ENCODE measurements at regions not wholly inside any gene's neighbourhood (a gene's known extent, or its start where the extent isn't known, plus 50 kb on each side); places are given as distances from the start of the nearest gene placed in this dataset.

DNA sequence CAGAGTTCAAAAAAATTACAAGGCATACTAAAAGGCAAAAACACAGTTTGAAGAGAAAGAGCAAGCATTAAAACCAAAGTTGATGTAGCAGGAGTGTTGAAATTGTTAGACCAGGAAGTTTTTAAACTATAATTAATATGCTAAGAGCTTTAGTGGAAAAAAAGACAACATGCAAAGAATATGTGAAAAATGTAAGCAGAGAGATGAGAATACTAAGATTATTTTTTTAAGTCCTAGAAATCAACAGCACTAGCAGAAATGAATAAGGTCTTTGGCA, 192.6 kb downstream of the ERMARD start:
- no peak for DNase-seq (ENCODE audit: low read depth)
- H3K4me3 ChIP-seq (replicated peaks; ENCODE audit: low read depth, low read length), result no peak overlapping the region
- no peak for TF ChIP-seq CTCF (IDR thresholded peaks at IDR 0.05; ENCODE audit: low read length, missing control alignments)

- no peak for TF ChIP-seq CTCF (IDR thresholded peaks at IDR 0.05; ENCODE audit: low read length, missing control alignments)
Measured at GRCh38 chr6:169943241-169944060, 192.0 kb downstream of the ERMARD start.

DNA sequence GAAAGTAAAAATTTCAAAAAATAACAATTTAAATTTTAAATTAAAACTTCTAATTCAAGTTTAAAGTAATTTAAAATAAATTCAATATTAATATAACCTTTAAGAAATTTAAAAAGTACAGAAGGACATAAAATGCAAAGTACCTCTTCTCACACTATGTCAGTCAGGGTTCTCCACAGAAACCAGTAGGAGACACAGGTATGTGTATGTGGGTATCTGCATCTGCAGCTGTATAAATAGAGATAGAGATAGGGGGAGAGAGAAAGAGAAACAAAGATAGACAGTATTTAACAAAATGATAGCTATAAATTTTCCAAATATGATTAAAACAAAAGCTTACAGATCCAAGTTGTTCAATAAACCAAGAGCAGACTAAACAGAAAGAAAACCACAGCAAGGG, 190.8 kb downstream of the ERMARD start:
- TF ChIP-seq CTCF (IDR thresholded peaks at IDR 0.05; ENCODE audit: low read length, missing control alignments), result no peak
- DNase-seq (ENCODE audit: low read depth), result no peak
- H3K4me3 ChIP-seq (replicated peaks; ENCODE audit: low read depth, low read length), result no peak overlapping the region

More at GRCh38 chr6:169943241-169944060, 192.0 kb downstream of the ERMARD start:
- no peak for DNase-seq (ENCODE audit: low read depth)
- H3K4me3 ChIP-seq (replicated peaks; ENCODE audit: low read depth, low read length), result no peak overlapping the region

GRCh38 chr6:169940481-169941271, 189.3 kb downstream of the ERMARD start:
- TF ChIP-seq CTCF (IDR thresholded peaks at IDR 0.05; ENCODE audit: low read length, missing control alignments), result no peak
- no peak overlapping the region for H3K4me3 ChIP-seq (replicated peaks; ENCODE audit: low read depth, low read length)
- DNase-seq (ENCODE audit: low read depth), result no peak

- TF ChIP-seq CTCF (IDR thresholded peaks at IDR 0.05; ENCODE audit: low read length, missing control alignments), result no peak
- no peak overlapping the region for H3K4me3 ChIP-seq (replicated peaks; ENCODE audit: low read depth, low read length)
- no peak for DNase-seq (ENCODE audit: low read depth)
Measured at GRCh38 chr6:169939554-169940164, 188.2 kb downstream of the ERMARD start.

DNA sequence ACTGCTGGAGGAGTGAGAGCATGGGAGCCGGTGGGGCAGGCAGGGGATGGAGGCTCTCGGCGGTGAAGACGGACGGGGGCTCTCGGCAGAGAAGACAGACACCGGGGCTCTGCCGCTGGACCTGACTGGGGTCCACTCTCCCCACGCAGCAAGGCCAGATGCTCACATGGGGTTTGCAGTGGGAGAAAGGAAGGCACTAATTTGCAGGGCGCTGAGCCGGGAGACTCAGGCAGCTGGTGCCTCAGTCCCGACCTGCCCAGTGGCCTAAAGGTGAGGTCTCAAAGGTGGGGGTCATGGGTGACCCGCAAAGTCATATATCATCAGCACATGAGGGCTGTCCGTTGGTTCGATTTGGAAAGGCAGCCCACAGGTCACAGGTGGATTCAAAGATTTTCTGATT, 187.3 kb downstream of the ERMARD start:
- no peak for DNase-seq (ENCODE audit: low read depth)
- TF ChIP-seq CTCF (IDR thresholded peaks at IDR 0.05; ENCODE audit: low read length, missing control alignments), result no peak
- no peak overlapping the region for H3K4me3 ChIP-seq (replicated peaks; ENCODE audit: low read depth, low read length)

Measured in fibroblast of pulmonary artery (primary cell).